Fibroblast of peridontal ligament (primary cell): ENCODE measurements at regions not wholly inside any gene's neighbourhood (a gene's known extent, or its start where the extent isn't known, plus 50 kb on each side); places are given as distances from the start of the nearest gene placed in this dataset.
"Not testable (repeated sequence)": the region's sequence is repeated elsewhere in the genome, so short reads cannot be mapped to it uniquely, and the experiment has no call there.

Experiments used
- DNase-seq: peaks from one replicate; pipeline ENCODE4 v3.0.0-alpha.2; 2010; ENCODE audit errors: extremely low read depth

DNA sequence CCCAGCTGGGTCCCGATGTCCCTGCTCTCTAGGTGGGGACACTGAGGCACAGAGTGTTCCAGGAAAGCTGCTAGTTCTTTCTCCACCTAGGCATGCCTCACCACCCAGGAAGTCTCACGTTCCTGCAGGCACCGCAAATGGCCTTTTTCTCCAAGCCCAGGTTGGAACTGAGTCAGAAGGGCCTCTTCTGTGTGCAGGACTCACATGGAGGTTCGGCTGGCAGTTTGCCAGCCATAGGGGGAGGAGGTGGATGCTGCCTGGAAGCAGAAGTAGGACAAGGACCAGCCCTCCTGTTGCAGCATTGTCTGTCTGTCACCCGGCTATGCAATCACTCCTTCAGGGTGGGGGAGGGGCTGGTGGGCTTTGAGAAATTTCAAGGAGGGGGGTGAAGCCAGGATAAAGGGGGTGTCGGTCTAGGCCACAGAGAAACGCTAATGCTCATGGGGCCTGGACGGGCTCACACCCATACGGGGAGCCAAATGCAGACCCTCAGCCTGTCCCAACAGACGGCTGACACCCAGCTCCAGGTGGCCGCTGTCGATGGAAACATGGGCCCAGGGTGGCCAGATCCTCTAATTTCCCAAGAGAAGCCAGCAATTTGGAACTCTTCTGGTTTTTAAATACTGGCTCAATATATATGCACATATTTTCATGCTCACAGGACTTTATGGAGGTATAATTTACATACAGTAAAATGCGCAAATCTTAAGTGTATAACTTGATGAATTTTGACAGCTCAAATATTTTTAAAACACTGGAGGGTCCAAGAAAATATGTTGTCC, 120.5 kb downstream of the PHETA1 start:
- DNase-seq = no peak

DNA sequence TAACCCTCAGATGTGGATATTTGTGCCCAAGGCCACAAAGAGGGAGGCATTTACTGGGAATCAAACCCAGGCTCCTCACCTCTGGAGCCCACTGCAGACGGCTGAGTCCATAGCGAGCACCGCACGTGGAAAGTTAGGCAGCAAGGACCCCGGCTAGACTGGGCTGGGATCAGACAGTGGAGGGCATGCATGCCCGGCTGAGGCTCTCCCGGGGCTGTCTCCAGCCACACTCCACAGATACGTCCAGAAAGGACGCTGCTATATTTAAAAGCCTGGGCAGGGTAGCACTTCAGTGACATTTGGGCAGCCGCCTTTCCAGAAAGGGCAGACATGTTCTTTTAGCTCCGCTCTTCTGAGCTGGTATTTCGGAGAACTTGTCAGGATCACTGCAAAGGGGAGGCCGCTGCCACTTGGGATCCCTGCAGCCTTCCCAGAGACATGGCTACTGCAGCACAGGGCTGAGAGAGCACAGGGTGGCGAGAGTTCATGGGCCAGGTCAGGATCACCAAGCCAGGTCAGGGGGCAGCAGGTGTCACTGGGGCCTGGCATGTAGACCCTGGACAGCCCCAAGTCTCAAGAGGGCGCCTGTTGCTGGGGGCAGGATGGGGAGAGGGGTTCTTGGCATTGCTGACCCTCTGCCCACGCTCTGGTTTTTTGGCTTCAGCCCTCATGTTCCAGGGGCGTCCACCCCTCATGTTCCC, 121.7 kb downstream of the PHETA1 start:
- no peak for DNase-seq

DNA sequence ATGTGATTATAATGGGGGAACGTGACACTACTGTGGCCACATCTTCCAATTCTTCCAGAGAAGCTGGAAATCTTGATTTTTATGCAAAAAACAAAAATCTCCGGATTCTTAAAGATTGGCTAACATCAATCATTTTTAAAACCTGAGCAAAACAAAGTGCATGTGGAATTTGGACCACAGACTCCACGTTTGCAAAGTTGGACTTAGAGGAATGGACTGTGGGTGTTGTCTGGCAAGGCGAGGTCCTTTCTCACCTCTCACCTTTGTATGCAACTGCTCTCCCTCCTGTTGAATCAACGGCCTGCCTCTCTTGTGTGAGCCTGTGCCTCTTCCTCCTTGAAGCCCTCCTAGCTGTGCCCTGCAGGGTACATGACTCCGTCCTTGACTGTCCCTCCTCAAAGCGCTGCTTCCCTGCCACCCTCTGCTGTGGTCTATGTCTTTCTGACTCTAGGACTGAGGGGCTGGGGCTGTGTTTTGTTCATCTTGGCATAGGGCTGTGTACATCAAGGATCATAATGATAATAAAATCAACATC, 122.4 kb downstream of the PHETA1 start:
- DNase-seq = no peak

DNA sequence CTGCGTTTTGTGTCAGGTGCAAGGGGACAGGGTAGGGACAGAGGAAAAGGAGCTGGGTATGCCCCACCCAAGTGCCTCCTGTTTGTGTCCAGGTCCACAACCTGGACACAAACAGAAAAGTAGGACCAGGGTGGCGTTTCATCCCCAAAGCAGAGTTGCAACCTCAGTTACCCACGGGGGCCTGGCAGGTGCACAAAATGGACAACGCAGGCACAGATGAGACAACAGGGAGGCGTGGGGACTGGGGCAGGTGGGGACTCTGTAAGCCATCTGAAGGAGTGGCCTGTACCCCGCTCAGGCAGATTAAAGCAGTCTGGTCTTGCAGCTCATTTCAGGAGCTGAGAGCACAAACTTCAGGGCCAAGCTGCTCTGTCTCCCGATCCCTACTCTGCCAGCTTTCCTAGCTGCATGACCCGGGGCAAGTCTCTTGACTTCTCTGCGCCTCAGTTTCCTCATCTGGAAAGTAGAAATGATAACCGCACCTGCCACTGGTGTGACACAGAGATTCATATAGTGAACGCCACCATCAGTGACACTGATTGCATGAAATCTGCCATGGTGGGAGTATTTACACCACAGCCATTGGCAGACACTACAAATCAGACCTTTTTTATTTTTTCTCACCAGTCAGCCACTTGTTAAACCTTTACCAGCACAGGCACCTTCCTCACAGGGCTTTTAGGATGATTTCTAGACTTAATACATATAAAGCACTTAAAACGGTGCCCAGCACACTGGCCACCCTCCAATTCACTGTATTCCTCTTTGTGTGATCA, 123.0 kb downstream of the PHETA1 start:
- no peak for DNase-seq

DNA sequence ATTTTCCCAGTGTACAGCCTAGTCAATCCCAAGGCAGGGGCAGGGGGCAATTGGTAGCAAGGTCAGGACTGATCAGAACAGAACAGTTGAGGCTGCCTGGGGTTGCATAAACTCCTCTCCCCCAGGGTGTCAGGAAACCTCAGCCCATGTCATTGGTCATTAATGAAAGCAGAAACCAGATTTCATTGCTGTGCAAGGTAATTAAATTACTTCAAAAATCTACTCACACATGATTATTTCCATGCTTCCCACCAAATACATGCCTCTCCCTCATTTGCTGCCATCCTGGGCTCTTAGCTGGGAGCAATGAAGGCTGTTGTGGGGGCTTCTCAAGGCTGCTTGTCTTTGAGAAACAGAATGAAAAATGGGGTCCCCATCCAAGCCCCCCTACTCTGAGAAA, 124.2 kb downstream of the PHETA1 start:
- no peak for DNase-seq

DNA sequence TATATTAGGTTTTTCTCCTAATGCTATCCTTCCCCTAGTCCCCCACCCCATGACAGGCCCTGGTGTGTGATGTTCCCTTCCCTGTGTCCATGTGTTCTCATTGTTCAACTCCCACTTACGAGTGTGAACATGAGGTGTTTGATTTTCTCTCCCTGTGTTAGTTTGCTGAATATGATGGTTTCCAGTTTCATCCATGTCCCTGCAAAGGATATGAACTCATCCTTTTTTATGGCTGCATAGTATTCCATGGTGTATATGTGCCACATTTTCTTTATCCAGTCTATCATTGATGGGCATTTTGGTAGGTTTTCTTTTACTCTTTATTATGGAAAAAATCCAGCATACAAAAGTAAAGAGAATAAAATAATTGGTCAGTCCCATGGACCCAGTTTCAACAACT, 126.1 kb downstream of the PHETA1 start:
- not testable (repeated sequence) for DNase-seq

DNA sequence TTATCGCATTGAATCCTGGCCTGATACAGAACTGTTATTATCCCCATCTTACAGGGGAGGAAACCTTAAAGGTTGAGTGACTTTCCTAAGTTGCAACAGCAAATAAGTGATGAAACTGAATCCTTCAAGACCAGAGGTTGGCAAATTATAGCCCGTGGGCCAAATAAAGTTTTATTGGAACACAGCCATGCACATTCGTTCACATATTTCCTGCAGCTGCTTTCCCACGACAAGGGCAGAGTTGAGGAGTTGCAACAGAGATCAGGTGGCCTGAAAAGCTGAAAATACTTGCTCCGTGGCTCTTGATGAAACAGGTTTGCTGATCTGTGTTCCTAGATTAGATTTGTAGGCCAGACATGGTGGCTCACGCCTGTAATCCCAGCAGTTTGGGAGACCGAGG, 126.7 kb downstream of the PHETA1 start:
- DNase-seq = no peak

DNA sequence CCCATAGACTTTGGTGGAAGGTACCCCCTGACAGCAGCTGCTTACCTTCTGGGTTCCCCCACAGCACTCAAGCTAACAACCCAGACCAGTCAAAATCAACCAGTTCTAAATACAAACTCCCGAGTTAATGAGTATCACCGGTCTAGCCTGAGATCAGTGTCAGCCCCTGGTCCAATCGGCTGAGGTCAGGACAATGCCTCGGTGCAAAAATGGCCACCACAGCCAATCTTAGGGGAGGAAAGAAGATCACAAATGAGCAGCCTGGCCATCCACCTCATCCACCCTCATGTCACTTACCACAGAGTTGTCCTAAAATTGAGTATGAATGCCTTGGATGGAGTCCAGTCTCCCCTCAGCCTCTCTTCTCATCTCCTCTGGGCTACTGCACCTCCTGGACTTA, 128.5 kb downstream of the PHETA1 start:
- no peak for DNase-seq

DNA sequence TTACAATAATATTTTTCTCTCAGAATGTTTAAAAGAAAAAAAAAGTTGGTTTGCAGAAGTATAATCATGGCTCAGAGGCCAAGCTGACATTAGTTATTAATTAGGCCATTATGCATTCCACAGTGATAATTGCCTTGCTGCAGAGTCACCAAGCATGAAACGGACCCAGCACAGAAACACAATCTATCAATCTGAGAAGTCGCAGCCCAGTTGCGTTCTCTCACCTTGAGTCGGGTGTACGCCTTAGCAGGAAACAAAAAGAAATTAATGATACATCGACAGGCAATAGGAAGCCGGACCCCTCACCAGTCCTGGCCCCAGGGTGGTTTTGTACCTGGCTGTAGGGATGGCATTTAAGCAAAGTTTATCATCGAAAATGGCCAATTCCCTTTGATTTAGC, 129.7 kb downstream of the PHETA1 start:
- DNase-seq = no peak

DNA sequence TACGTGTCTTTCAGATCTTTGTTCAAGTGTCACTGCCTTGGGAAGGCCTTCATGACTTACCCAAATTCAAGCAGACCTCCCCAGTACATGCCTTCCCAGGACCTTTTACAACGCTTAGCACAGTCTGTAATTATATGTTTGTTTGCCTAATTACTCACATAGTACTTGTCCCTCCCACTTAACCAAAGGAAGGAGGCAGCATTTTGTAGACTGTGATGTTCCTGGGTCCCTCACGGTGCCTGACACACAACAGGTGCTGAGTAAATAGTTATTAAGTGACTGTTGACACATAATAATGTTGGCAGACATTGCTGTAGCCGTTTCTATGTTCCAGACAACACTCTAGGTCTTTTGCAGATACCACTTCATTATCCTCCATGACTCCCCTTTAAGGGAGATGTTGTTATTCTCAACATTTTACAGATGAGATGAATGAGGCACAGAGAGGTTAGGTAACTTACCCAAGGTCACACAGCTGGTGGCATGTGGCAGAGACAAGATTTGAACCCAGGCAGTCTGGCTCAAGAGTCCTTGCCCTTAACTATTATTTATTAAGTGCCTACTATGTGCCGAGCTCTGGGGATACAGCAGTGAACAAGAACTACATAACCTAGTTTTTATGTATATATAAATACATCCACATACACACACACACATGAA, 130.7 kb downstream of the PHETA1 start:
- DNase-seq = no peak

DNA sequence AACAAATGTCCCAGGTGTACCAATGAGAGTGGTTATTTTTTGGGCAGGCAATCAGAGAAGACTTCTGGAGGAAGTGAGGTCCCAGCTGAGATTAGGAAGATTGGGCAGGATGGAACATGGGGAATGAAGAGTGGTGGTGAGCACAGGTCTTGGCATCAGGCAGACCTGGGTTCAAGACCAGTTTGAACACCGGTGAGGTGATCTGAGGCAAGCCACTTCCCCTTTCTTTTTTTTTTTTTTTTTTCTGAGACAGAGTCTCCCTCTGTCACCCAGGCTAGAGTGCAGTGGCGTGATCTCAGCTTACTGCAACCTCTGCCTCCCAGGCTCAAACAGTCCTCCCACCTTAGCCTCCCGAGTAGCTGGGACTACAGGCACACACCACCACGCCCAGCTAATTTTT, 134.4 kb downstream of the PHETA1 start:
- DNase-seq = not testable (repeated sequence)

DNA sequence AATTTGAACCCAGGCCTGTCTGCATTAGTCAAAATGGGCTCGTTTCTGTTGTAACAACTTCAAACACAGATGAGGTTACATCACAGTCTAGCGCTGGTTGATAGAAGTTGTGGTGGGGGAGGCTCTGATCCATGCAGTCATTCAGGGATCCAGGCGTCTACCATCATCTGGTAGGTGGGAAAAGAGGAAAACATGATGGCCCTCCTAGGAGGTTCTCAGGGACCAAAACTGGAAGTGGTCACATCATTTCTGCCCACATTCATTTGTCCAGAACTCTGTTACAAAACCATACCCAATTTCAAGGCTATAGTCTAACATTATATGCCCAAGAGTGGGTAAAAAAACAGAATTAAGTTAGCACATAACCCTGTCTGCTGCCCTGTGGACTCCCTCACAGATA, 135.1 kb downstream of the PHETA1 start:
- no peak for DNase-seq

DNA sequence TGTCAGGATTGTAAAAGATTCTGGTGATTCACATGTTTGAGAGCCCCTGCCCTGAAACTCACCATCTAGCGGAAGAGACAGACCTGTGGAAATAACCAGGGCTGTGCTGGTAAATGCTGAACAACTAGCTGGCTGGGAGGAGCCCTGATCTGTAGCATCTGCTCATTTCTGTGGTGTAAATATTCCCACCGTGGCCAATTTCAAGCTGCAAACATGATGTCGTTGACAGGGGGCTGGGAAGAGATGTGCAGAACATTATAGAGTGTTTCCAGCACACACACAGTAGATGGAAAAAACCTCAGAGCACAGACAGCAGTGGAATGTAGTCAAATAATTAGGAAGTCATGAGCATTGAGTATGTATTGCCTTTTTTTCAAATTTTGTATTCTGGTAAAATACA, 138.2 kb downstream of the PHETA1 start:
- no peak for DNase-seq

DNA sequence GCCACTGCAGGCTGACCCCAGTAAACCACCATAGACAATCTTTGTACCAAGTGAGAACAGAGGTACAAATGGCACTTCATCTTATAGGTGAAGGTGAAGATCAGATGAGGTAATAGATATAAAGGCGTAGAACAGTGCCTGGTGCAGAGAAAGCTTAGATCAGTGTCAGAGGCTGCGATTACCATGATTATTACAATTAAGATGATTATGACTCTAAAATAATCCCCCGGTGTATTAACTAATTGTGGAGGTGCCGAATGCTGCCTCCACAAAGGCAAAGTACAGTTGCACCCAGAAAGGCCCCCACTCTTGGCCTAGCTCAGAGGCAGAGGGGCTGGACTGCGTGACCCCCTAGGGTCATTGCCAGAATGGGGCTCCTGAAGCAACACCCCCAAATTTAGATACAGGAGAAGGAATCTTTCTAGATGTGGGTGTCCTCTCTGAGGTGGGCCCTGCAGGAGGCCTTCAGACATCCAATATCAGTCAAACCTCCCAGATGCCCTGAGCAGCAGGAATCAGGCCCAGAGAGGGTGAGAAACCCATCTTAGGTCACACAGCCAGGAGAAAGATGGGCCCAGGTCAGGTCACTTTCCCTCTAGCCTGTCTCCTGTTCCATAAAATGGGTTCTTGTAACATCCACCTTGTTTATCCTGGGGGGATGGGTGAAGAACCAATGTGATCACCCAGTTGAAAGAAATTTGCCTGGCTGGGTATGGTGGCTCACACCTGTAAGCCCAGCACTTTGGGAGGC, 139.8 kb downstream of the PHETA1 start:
- DNase-seq = no peak

DNA sequence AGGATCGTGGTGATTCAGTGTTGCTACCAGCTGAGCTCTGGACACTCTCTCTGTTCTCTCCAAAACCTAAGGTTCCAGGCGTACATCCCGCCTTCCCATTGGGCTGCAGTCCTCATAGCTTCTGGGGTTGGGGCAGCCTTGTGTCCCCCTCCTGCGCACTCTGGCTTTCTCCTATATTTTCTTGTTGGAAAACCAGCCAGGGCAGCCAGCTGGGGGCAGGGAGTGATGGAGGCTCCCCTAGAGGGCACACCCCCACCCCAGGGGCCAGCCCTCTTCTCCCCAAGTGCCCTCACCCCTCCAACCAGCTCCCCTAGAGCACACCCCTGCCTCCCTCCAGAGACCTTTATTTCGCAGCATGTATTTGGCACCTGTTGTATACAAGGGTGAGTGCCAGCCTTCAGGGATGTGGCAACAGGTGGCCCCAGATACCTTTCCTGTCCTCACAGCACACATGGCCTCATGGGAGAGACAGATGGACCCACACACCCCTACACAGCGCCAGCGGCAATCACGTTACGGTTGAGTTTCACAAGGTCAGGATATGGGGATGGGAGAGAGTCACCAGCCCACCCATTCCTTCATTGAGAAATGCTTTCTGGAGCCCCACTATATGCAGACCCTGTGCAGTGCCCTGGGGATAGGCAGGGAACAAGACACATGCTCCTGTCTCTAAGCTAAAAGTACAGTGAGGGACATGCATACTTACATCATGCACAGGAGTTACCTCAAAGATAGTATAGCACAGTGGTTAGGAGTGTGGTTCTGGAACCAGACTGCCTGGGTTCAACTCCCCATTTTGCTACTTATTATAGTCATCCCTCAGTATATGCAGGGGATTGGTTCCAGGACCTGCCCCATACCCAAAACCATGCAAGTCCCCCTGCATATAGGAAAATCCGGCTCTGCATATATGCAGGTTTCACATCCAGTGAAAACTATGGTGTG, 141.1 kb downstream of the PHETA1 start:
- DNase-seq = no peak

DNA sequence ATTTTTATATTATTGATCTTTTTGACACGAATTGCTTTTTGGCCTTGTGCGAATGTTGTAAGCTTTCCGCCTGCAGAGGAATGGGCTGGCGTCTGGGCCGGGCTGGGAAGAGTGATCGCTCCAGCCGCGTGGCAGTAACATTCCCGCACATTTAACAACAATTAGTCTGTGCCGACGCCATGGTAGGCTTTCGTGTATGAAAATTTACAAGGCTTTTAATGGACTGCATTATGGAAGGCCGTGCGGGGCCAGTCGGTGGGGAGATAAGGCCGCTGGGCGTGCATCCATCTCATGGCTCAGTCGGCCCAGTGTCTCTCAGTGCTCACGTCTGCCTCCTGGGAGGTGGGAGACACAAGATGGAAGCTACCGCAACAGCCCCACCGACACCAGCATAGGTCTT, 142.2 kb downstream of the PHETA1 start:
- DNase-seq = no peak

DNA sequence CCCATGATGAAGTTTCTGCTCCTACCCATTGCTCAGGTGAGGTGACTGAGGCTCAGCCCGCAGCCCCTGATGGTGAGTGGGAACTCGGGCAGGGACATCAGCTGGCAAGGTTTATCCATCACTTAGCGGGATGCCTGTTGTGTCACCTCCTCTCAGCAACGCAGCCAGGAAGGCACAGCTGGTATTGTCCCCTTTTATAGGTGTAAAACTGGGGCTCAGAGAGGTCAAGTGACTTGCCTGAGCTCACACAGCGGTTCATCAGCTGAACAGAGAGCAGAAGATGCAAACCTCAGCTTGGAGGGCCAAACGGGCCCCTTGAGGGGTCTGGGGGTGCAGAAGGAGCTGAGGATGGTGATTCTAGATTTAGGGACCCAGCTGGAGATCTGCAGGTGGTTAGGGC, 143.6 kb downstream of the PHETA1 start:
- DNase-seq = no peak

DNA sequence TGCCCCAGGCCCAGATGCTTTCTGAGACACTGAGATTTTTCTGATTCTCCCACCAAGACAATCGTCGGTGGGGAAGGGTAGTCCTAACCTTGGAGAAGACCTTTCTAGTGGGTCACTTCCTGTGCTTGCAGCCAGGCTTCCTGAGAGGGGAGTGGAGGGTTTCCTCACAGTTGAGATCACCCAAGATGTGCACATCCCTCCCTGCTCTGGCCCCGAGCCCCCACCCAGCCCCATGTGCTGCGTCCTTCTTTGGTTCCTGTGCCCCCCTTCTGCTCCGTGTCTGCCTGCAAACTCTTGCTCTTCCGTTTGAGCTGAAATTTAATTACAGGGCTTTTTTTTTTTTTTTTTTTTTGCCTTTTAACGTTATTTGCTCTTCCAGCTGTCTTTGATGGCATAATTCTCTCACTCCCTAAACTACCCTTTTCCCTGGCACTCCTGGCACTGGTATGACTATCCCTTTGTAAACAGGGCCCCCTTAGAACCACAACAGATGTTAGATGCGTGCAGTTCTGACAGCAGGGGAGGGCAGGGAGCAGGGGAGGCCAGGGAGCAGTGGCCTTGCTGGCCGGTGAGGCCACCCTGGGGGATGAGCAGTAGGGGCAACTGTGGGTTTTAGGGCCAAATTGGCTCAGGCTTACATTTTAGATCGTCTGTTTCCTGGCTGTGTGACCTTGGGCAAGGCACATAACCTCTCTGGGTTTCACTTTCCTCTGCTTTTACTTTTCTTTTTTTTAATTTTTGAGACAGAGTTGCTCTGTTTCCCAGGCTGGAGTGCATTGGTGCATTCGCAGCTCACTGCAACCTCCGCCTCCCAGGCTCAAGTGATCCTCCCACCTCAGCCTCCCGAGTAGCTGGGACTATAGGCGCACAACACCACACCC, 144.5 kb downstream of the PHETA1 start:
- DNase-seq = no peak

DNA sequence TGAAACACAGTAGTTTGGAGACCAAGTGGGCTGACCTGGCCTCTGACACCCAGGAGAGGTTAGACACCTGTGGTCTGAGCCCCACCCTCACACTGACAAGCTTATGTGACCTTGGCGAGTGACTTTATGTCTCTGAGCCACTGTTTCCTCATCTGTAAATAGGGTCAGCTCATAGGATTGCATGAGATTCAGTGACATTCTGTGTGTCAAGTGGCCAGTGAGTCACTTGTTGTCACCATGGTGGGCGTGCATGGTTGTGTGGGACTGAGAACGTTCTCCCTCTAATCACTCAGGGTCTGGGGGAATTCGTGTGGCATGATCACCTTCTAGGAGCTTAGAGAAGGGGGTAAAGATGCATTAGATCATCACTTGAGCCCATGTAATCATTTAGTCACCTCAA, 146.4 kb downstream of the PHETA1 start:
- DNase-seq = no peak
